Chondrocyte (in vitro differentiated cells): ENCODE measurements at regions not wholly inside any gene's neighbourhood (a gene's known extent, or its start where the extent isn't known, plus 50 kb on each side); places are given as distances from the start of the nearest gene placed in this dataset.

Experiments
- DNase-seq: peaks from one replicate; pipeline ENCODE4 v3.0.0; 2021; ENCODE audit warnings: mixed read lengths, low spot score
- H3K27ac Mint-ChIP-seq: one replicate; pipeline ENCODE4 v1.8.0; 2021; ENCODE audit warnings: mild to moderate bottlenecking, moderate library complexity, mixed read lengths; ENCODE audit not compliant: unreplicated experiment
- H3K27me3 Mint-ChIP-seq: 2 replicates; pipeline ENCODE4 v1.8.0; 2021; ENCODE audit warnings: low read depth, mixed read lengths
- H3K36me3 Mint-ChIP-seq: 2 replicates; pipeline ENCODE4 v1.8.0; 2021; ENCODE audit warnings: low read depth, mixed read lengths
- H3K4me1 Mint-ChIP-seq: 2 replicates; pipeline ENCODE4 v1.8.0; 2021; ENCODE audit warnings: low read depth, mild to moderate bottlenecking, mixed read lengths
- H3K4me3 Mint-ChIP-seq: one replicate; pipeline ENCODE4 v1.8.0; 2021; ENCODE audit warnings: mild to moderate bottlenecking, moderate library complexity, mixed read lengths; ENCODE audit not compliant: unreplicated experiment
- H3K9me3 Mint-ChIP-seq: 2 replicates; pipeline ENCODE4 v1.8.0; 2021; ENCODE audit warnings: low read depth, mixed read lengths
- TF ChIP-seq, protein P1 (sequence below): fragments of 200-600 bp; sonication (generic); IDR thresholded peaks from 2 replicates; pipeline ENCODE4 v1.5.0; 2021; ENCODE audit warnings: antibody characterized with exemption, mild to moderate bottlenecking, moderate library complexity

DNA sequence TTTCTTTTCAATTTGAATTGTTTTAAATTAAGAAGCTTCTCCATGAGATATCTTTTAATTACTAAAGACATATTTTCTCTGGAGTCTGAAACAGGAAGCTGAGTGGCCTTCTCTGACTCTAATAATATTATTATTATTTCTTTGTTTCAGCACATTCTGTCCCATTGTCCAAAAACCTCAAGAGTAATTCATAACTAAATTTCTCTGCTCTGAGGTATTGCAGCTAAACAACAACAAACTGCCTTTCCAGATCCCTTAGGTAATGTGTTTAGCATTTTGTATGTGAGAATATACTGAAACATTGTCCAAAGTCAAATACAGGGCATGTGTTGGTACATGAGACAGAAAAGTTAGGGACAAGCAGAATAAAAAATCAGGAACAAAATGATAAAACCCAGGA is 199.0 kb upstream of the FAR2 start:
- Mint-ChIP-seq H3K36me3 (no peaks in the 10 kb centered on the region), H3K4me3 (no peak overlapping the region), H3K4me1 (no peaks in the 10 kb centered on the region), H3K27ac (no peak overlapping the region), H3K27me3 (no peaks in the 10 kb centered on the region), H3K9me3 (peaks cover 3% of the 10 kb centered on the region)
- no peak for DNase-seq
- TF ChIP-seq, protein P1, sequence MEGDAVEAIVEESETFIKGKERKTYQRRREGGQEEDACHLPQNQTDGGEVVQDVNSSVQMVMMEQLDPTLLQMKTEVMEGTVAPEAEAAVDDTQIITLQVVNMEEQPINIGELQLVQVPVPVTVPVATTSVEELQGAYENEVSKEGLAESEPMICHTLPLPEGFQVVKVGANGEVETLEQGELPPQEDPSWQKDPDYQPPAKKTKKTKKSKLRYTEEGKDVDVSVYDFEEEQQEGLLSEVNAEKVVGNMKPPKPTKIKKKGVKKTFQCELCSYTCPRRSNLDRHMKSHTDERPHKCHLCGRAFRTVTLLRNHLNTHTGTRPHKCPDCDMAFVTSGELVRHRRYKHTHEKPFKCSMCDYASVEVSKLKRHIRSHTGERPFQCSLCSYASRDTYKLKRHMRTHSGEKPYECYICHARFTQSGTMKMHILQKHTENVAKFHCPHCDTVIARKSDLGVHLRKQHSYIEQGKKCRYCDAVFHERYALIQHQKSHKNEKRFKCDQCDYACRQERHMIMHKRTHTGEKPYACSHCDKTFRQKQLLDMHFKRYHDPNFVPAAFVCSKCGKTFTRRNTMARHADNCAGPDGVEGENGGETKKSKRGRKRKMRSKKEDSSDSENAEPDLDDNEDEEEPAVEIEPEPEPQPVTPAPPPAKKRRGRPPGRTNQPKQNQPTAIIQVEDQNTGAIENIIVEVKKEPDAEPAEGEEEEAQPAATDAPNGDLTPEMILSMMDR = no peak

GRCh38 chr12:28951935-28952334 is 197.1 kb upstream of the FAR2 start:
- no peaks in the 10 kb centered on the region for H3K9me3 Mint-ChIP-seq
- no peaks in the 10 kb centered on the region for H3K4me1 Mint-ChIP-seq
- H3K4me3 Mint-ChIP-seq = no peak overlapping the region
- no peaks in the 10 kb centered on the region for H3K27me3 Mint-ChIP-seq
- TF ChIP-seq, protein P1 = no peak
- DNase-seq = no peak
- H3K36me3 Mint-ChIP-seq = no peaks in the 10 kb centered on the region
- no peak overlapping the region for H3K27ac Mint-ChIP-seq

DNA sequence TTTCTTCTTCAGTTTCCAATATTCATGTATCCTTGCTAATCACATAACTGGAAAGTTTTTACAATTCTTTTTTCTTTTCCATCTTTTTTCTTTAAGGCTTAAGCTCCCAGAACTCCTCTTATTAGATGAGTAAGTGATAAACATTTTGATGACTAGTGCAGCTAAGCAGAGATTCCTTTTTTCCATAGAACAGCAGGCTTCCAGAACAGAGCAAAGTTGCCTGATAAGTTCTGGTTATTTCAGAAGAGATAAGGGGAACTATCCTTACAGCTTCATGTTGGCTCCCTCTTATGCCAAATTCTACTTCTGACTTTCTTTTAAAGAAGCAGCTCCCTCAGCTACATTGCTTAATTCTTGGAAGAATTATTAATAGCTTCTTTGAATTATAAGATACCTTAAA is 194.7 kb upstream of the FAR2 start:
- H3K27me3 Mint-ChIP-seq = no peaks in the 10 kb centered on the region
- no peak for DNase-seq
- H3K9me3 Mint-ChIP-seq = no peaks in the 10 kb centered on the region
- no peak overlapping the region for H3K4me3 Mint-ChIP-seq
- TF ChIP-seq, protein P1 = no peak
- H3K27ac Mint-ChIP-seq = no peak overlapping the region
- no peaks in the 10 kb centered on the region for H3K36me3 Mint-ChIP-seq
- H3K4me1 Mint-ChIP-seq = no peaks in the 10 kb centered on the region

GRCh38 chr12:28955491-28955890 is 193.6 kb upstream of the FAR2 start:
- no peaks in the 10 kb centered on the region for H3K9me3 Mint-ChIP-seq
- TF ChIP-seq, protein P1 = no peak
- H3K36me3 Mint-ChIP-seq = no peaks in the 10 kb centered on the region
- H3K27me3 Mint-ChIP-seq = no peaks in the 10 kb centered on the region
- no peak overlapping the region for H3K27ac Mint-ChIP-seq
- no peak overlapping the region for H3K4me3 Mint-ChIP-seq
- H3K4me1 Mint-ChIP-seq = no peaks in the 10 kb centered on the region
- no peak for DNase-seq

GRCh38 chr12:28955931-28956330 is 193.1 kb upstream of the FAR2 start:
- Mint-ChIP-seq H3K4me3 (no peak overlapping the region), H3K27ac (no peak overlapping the region), H3K9me3 (no peaks in the 10 kb centered on the region), H3K4me1 (no peaks in the 10 kb centered on the region), H3K36me3 (no peaks in the 10 kb centered on the region), H3K27me3 (no peaks in the 10 kb centered on the region)
- DNase-seq = no peak
- TF ChIP-seq, protein P1 = no peak
